Osteoblast (primary cell): ENCODE measurements at regions not wholly inside any gene's neighbourhood (a gene's known extent, or its start where the extent isn't known, plus 50 kb on each side); places are given as distances from the start of the nearest gene placed in this dataset.

ENCODE experiments used
- DNase-seq: peaks from one replicate; pipeline ENCODE4 v3.0.0; 2011; ENCODE audit warnings: low spot score, mixed read lengths; ENCODE audit not compliant: insufficient read length; ENCODE audit errors: missing footprints
- H2AFZ ChIP-seq: 2 replicates; pipeline ENCODE4 v1.6.0; 2011; ENCODE audit warnings: mild to moderate bottlenecking, low read length
- H3K27ac ChIP-seq: 2 replicates; pipeline ENCODE4 v1.5.1; 2011; ENCODE audit warnings: mild to moderate bottlenecking, low read depth, low read length, moderate library complexity
- H3K27me3 ChIP-seq: 2 replicates; pipeline ENCODE4 v1.6.0; 2012; ENCODE audit warnings: mild to moderate bottlenecking, control low read depth, inconsistent platforms, low read length, moderate library complexity; ENCODE audit not compliant: insufficient read depth
- H3K36me3 ChIP-seq: 2 replicates; pipeline ENCODE4 v1.5.1; 2011; ENCODE audit warnings: mild to moderate bottlenecking, low read length, control low read depth, moderate library complexity; ENCODE audit not compliant: insufficient read depth
- H3K4me1 ChIP-seq: 2 replicates; pipeline ENCODE4 v1.5.1; 2011; ENCODE audit warnings: mild to moderate bottlenecking, low read length, control low read depth, moderate library complexity; ENCODE audit not compliant: insufficient read depth
- H3K4me2 ChIP-seq: 2 replicates; pipeline ENCODE4 v1.6.0; 2011; ENCODE audit warnings: mild to moderate bottlenecking, low read length; ENCODE audit not compliant: insufficient read depth
- H3K4me3 ChIP-seq: fragments of 200-600 bp; sonication (generic); 3 replicates; pipeline ENCODE4 v1.5.1; 2012; ENCODE audit warnings: mild to moderate bottlenecking, low read length, inconsistent platforms; ENCODE audit not compliant: insufficient read depth
- H3K79me2 ChIP-seq: 2 replicates; pipeline ENCODE4 v1.6.0; 2012; ENCODE audit warnings: mild to moderate bottlenecking, low read length, control low read depth, inconsistent platforms; ENCODE audit not compliant: insufficient read depth
- H3K9me3 ChIP-seq: 2 replicates; pipeline ENCODE4 v1.5.1; 2011; ENCODE audit warnings: low read depth, low read length, control low read depth
- H4K20me1 ChIP-seq: 2 replicates; pipeline ENCODE4 v1.6.0; 2012; ENCODE audit warnings: mild to moderate bottlenecking, low read length, control low read depth; ENCODE audit not compliant: insufficient read depth
- TF ChIP-seq, protein P1 (sequence below): IDR thresholded peaks from 2 replicates; pipeline ENCODE4 v1.5.1; 2011; ENCODE audit warnings: mild to moderate bottlenecking, low read depth, low read length, moderate library complexity; ENCODE audit errors: extremely low read depth

DNA sequence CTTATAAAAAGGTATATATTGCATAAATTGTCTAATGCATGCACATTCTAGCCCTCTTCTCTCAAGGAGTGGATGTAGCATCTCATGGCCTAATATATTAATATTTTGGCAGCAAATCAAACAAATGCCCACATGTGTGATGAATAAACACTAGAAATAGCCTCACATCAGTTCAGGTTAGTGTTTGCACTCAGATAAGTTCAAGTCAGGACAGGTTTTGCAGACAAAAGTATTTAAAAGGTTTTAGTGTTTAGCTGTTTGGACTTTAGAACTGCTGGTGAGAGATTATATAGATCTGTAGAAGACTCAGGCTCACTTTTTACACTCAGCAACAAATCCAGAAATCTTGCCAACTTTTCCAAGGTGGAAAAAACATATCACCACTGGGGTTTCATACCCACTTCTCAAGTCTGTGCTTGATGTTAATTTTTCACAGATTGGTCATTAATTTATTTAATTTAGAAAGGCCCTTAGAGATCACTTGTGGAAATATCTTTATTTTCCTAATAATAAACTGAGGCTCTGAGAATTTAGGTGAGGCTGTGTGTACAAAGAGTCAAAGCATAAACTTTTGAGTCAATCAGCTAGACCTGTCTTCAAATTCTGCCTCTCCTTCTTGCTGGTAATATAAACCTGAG lies 362.6 kb downstream of the GASK1B start:
- no peaks in the 10 kb centered on the region for H3K4me1 ChIP-seq
- H2AFZ ChIP-seq: no peak overlapping the region
- TF ChIP-seq, protein P1, sequence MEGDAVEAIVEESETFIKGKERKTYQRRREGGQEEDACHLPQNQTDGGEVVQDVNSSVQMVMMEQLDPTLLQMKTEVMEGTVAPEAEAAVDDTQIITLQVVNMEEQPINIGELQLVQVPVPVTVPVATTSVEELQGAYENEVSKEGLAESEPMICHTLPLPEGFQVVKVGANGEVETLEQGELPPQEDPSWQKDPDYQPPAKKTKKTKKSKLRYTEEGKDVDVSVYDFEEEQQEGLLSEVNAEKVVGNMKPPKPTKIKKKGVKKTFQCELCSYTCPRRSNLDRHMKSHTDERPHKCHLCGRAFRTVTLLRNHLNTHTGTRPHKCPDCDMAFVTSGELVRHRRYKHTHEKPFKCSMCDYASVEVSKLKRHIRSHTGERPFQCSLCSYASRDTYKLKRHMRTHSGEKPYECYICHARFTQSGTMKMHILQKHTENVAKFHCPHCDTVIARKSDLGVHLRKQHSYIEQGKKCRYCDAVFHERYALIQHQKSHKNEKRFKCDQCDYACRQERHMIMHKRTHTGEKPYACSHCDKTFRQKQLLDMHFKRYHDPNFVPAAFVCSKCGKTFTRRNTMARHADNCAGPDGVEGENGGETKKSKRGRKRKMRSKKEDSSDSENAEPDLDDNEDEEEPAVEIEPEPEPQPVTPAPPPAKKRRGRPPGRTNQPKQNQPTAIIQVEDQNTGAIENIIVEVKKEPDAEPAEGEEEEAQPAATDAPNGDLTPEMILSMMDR: no peak
- DNase-seq: no peak
- H3K36me3 ChIP-seq: no peaks in the 10 kb centered on the region
- no peak overlapping the region for H3K27ac ChIP-seq
- no peak overlapping the region for H3K4me2 ChIP-seq
- no peaks in the 10 kb centered on the region for H3K27me3 ChIP-seq
- H3K9me3 ChIP-seq: no peaks in the 10 kb centered on the region
- H3K4me3 ChIP-seq: no peak overlapping the region
- no peaks in the 10 kb centered on the region for H4K20me1 ChIP-seq
- no peaks in the 10 kb centered on the region for H3K79me2 ChIP-seq

DNA sequence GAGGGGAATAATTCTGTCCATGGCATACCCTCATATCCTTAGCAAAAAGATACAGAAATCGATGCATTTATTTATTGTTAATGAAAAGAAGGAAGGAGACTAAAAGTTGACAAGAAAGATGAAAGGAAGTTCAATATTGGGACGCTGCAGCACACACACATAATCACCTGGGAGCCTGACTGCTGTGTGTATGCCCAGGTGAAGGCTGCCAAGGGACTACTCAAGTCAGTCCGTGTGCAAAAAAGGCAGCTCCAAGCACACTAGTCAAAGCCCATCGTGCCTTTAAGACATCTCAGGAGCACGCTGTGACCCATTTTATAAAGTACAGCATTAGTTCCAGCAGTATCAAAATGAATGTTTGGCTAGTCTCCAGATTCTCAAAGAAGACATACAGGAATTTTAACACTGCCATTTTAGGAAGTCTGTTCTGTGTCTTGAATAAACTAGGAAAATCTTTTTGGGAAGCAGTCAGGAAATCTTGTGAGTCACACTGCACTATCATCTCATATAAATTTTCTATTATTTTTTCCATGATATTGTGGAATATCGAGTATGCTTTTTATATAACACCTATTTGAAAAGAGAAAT lies 363.9 kb downstream of the GASK1B start:
- Histone ChIP-seq H3K4me1 (no peaks in the 10 kb centered on the region), H3K79me2 (no peaks in the 10 kb centered on the region), H3K9me3 (no peaks in the 10 kb centered on the region), H3K27ac (no peak overlapping the region), H4K20me1 (no peaks in the 10 kb centered on the region), H3K36me3 (no peaks in the 10 kb centered on the region), H3K27me3 (no peaks in the 10 kb centered on the region), H3K4me2 (no peak overlapping the region), H2AFZ (no peak overlapping the region), H3K4me3 (no peak overlapping the region)
- no peak for DNase-seq
- TF ChIP-seq, protein P1: no peak

DNA sequence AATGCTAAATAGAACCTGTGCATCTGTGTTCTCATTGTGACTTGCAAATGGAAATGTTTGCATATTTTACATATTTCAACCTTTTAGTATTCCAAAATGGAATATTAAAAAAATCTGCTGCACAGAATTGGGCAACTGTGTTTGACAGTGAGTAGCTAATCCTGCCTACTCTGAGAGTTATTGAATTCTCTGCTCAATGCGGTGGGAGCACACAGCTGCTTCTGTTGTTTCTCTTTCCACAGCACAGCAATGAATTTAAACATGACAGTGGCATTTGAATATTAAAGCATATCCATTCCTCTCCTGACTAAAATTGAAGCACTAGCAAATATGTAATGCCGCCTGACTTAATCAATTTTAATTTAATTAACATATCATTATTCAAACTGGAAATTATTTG lies 366.6 kb downstream of the GASK1B start:
- H3K27ac ChIP-seq: no peak overlapping the region
- no peaks in the 10 kb centered on the region for H3K9me3 ChIP-seq
- no peaks in the 10 kb centered on the region for H3K79me2 ChIP-seq
- H3K4me3 ChIP-seq: no peak overlapping the region
- no peaks in the 10 kb centered on the region for H3K4me1 ChIP-seq
- H2AFZ ChIP-seq: no peak overlapping the region
- H3K36me3 ChIP-seq: no peaks in the 10 kb centered on the region
- H3K4me2 ChIP-seq: no peak overlapping the region
- no peaks in the 10 kb centered on the region for H3K27me3 ChIP-seq
- TF ChIP-seq, protein P1: no peak
- no peak for DNase-seq
- no peaks in the 10 kb centered on the region for H4K20me1 ChIP-seq

DNA sequence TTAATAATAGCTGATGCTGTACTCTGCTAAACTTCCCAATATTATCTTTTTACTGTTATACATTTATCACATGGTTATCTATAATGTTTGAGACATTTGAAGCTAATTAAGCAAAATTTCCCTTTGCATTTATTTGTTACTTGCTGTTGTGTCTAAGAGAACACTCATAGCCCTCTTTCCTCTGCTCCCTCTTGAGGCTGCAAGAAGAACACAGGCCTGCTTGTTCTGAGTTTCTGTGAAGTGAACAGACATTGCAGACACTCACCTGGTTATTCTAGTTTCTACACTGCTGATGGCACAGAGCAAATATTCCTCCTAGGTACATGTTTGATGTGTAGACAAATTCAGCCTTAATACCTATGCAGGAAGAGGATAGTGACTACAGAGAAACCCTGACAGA lies 367.8 kb downstream of the GASK1B start:
- no peak overlapping the region for H3K27ac ChIP-seq
- no peak overlapping the region for H2AFZ ChIP-seq
- no peak for DNase-seq
- H3K4me2 ChIP-seq: no peak overlapping the region
- H4K20me1 ChIP-seq: no peaks in the 10 kb centered on the region
- TF ChIP-seq, protein P1: no peak
- H3K9me3 ChIP-seq: no peaks in the 10 kb centered on the region
- H3K36me3 ChIP-seq: no peaks in the 10 kb centered on the region
- no peak overlapping the region for H3K4me3 ChIP-seq
- no peaks in the 10 kb centered on the region for H3K4me1 ChIP-seq
- no peaks in the 10 kb centered on the region for H3K79me2 ChIP-seq
- no peaks in the 10 kb centered on the region for H3K27me3 ChIP-seq
